ENCODE measurements at regions not wholly inside any gene's neighbourhood (a gene's known extent, or its start where the extent isn't known, plus 50 kb on each side); places are given as distances from the start of the nearest gene placed in this dataset.

DNA sequence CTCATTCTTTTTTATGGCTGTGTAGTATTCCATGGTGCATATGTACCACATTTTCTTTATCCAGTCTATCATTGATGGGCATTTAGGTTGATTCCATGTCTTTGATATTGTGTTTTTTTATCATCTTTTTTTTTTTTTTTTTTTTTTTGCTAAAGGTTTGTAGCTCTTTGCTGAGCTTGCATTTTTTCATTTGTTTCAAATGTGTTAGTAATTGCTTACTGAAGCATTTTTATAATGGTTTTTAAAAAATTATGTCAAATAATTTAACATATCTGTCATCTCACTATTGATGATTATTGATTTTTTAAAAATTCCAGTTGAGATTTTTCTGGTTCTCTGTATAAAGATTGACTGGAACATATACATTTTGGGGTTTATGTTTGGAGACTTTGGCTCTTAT is 934.6 kb downstream of the TUSC7 start:
- Histone ChIP-seq H3K9me3 (ENCODE audit: control insufficient read depth, low read length) (no peaks in the 10 kb centered on the region), H3K14ac (ENCODE audit: low read length in 2 of 2) (no peak overlapping the region), H2BK120ac (ENCODE audit: low read depth, low read length) (no peak overlapping the region), H3K18ac (ENCODE audit: low read depth in 1 of 2, low read length in 2 of 2) (no peak overlapping the region), H3K79me1 (replicated peaks; ENCODE audit: low read length, poor library complexity, severe bottlenecking) (no peaks in the 10 kb centered on the region), H3K23ac (ENCODE audit: low read length in 2 of 2) (no peak overlapping the region), H4K8ac (ENCODE audit: low read length) (no peak overlapping the region), H3K27me3 (ENCODE audit: control insufficient read depth in 1 of 2, insufficient read depth in 1 of 2, low read length in 2 of 2) (no peaks in the 10 kb centered on the region), H3K27ac (ENCODE audit: low read length, poor library complexity, severe bottlenecking) (no peak overlapping the region), H4K91ac (ENCODE audit: low read length) (no peak overlapping the region), H2AFZ (ENCODE audit: low read depth, low read length) (no peak overlapping the region), H3K4me2 (ENCODE audit: low read length, poor library complexity, severe bottlenecking) (no peak overlapping the region), H3K4ac (ENCODE audit: low read depth in 1 of 2, low read length in 2 of 2) (no peak overlapping the region), H3K4me1 (ENCODE audit: control insufficient read depth, insufficient read depth, low read depth, low read length) (no peaks in the 10 kb centered on the region), H2BK15ac (ENCODE audit: low read depth, poor library complexity, severe bottlenecking) (no peak overlapping the region), H3K36me3 (ENCODE audit: control insufficient read depth in 1 of 2, insufficient read depth in 2 of 2, low read depth in 1 of 2, low read length in 2 of 2) (no peaks in the 10 kb centered on the region), H3K4me3 (ENCODE audit: insufficient read depth in 1 of 2, low read depth in 1 of 2, low read length in 2 of 2) (no peak overlapping the region), H2BK5ac (ENCODE audit: low read depth, low read length, poor library complexity, severe bottlenecking) (no peak overlapping the region), H2BK12ac (ENCODE audit: low read length in 2 of 2) (no peak overlapping the region), H2AK5ac (ENCODE audit: low read length, severe bottlenecking) (no peak overlapping the region), H3K9ac (ENCODE audit: low read length) (no peak overlapping the region)
- DNase-seq, result no peak

- Histone ChIP-seq H3K36me3 (ENCODE audit: control insufficient read depth in 1 of 2, insufficient read depth in 2 of 2, low read depth in 1 of 2, low read length in 2 of 2) (no peaks in the 10 kb centered on the region), H3K9me3 (ENCODE audit: control insufficient read depth, low read length) (no peaks in the 10 kb centered on the region), H3K4ac (ENCODE audit: low read depth in 1 of 2, low read length in 2 of 2) (no peak overlapping the region), H3K14ac (ENCODE audit: low read length in 2 of 2) (no peak overlapping the region), H2BK12ac (ENCODE audit: low read length in 2 of 2) (no peak overlapping the region), H3K27ac (ENCODE audit: low read length, poor library complexity, severe bottlenecking) (no peak overlapping the region), H3K18ac (ENCODE audit: low read depth in 1 of 2, low read length in 2 of 2) (no peak overlapping the region), H2BK15ac (ENCODE audit: low read depth, poor library complexity, severe bottlenecking) (no peak overlapping the region), H2BK120ac (ENCODE audit: low read depth, low read length) (no peak overlapping the region), H3K23ac (ENCODE audit: low read length in 2 of 2) (no peak overlapping the region), H3K9ac (ENCODE audit: low read length) (no peak overlapping the region), H2AK5ac (ENCODE audit: low read length, severe bottlenecking) (no peak overlapping the region), H4K8ac (ENCODE audit: low read length) (no peak overlapping the region), H3K4me2 (ENCODE audit: low read length, poor library complexity, severe bottlenecking) (no peak overlapping the region), H2BK5ac (ENCODE audit: low read depth, low read length, poor library complexity, severe bottlenecking) (no peak overlapping the region), H3K4me1 (ENCODE audit: control insufficient read depth, insufficient read depth, low read depth, low read length) (no peaks in the 10 kb centered on the region), H3K4me3 (ENCODE audit: insufficient read depth in 1 of 2, low read depth in 1 of 2, low read length in 2 of 2) (no peak overlapping the region), H3K79me1 (replicated peaks; ENCODE audit: low read length, poor library complexity, severe bottlenecking) (no peaks in the 10 kb centered on the region), H4K91ac (ENCODE audit: low read length) (no peak overlapping the region), H3K27me3 (ENCODE audit: control insufficient read depth in 1 of 2, insufficient read depth in 1 of 2, low read length in 2 of 2) (no peaks in the 10 kb centered on the region), H2AFZ (ENCODE audit: low read depth, low read length) (no peak overlapping the region)
- DNase-seq, result peak; percentile 20
- WGBS, result 27% methylated on average over 1 of the region's 4 CpGs
These were observed 936.1 kb downstream of the TUSC7 start for GRCh38 chr3:117645561-117646242.

DNA sequence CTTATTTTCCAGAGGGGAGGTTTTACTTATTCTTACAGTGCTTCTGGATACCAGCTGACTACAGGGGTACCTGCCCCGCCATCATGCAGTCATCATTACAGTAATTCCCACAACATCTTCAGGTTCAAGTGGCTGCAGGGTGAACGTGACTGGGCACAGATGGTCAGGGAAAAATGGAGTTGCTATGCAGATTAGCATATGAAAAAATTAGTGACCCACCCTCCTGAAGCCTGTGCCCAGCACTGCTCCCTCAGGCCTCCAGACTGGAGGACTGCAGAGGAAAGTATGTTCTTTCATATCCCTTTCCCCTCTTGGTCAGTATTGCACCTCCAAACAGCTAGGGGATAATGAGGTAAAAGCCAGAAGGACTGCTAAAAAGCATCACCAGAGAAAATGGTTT is 937.9 kb downstream of the TUSC7 start:
- no peaks in the 10 kb centered on the region for H3K36me3 ChIP-seq (ENCODE audit: control insufficient read depth in 1 of 2, insufficient read depth in 2 of 2, low read depth in 1 of 2, low read length in 2 of 2)
- H3K4ac ChIP-seq (ENCODE audit: low read depth in 1 of 2, low read length in 2 of 2), result no peak overlapping the region
- no CpG with 5 or more reads among the region's 2 CpGs for WGBS
- H3K4me3 ChIP-seq (ENCODE audit: insufficient read depth in 1 of 2, low read depth in 1 of 2, low read length in 2 of 2), result no peak overlapping the region
- H4K91ac ChIP-seq (ENCODE audit: low read length), result no peak overlapping the region
- no peak overlapping the region for H2BK5ac ChIP-seq (ENCODE audit: low read depth, low read length, poor library complexity, severe bottlenecking)
- DNase-seq, result no peak
- H3K4me2 ChIP-seq (ENCODE audit: low read length, poor library complexity, severe bottlenecking), result no peak overlapping the region
- H3K23ac ChIP-seq (ENCODE audit: low read length in 2 of 2), result no peak overlapping the region
- no peak overlapping the region for H4K8ac ChIP-seq (ENCODE audit: low read length)
- H3K79me1 ChIP-seq (replicated peaks; ENCODE audit: low read length, poor library complexity, severe bottlenecking), result no peaks in the 10 kb centered on the region
- H2BK120ac ChIP-seq (ENCODE audit: low read depth, low read length), result no peak overlapping the region
- no peaks in the 10 kb centered on the region for H3K9me3 ChIP-seq (ENCODE audit: control insufficient read depth, low read length)
- no peaks in the 10 kb centered on the region for H3K4me1 ChIP-seq (ENCODE audit: control insufficient read depth, insufficient read depth, low read depth, low read length)
- no peak overlapping the region for H2BK15ac ChIP-seq (ENCODE audit: low read depth, poor library complexity, severe bottlenecking)
- no peak overlapping the region for H3K18ac ChIP-seq (ENCODE audit: low read depth in 1 of 2, low read length in 2 of 2)
- no peak overlapping the region for H3K27ac ChIP-seq (ENCODE audit: low read length, poor library complexity, severe bottlenecking)
- H2AK5ac ChIP-seq (ENCODE audit: low read length, severe bottlenecking), result no peak overlapping the region
- no peaks in the 10 kb centered on the region for H3K27me3 ChIP-seq (ENCODE audit: control insufficient read depth in 1 of 2, insufficient read depth in 1 of 2, low read length in 2 of 2)
- no peak overlapping the region for H2AFZ ChIP-seq (ENCODE audit: low read depth, low read length)
- H2BK12ac ChIP-seq (ENCODE audit: low read length in 2 of 2), result no peak overlapping the region
- no peak overlapping the region for H3K14ac ChIP-seq (ENCODE audit: low read length in 2 of 2)
- H3K9ac ChIP-seq (ENCODE audit: low read length), result no peak overlapping the region

DNA sequence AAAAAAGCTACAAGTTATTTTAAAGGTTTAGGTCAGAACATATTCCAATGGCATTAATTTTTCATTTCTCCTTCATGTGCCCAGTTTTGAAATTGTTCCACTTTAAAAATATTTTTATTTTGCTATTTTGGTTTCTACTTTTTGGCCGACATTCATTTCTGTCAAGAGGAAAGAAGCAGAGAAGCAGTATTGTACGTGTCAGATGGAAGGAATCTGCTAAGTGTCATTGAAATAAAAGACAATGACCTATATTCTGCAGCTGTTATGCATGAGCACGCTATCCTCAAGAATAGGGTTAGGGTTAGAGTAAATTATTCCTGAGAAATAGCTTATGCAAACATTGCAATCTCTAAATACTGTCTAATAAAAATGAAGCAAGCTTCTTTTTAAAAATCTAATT is 941.7 kb downstream of the TUSC7 start:
- H2BK120ac ChIP-seq (ENCODE audit: low read depth, low read length), result no peak overlapping the region
- H3K4me3 ChIP-seq (ENCODE audit: insufficient read depth in 1 of 2, low read depth in 1 of 2, low read length in 2 of 2), result no peak overlapping the region
- no peak overlapping the region for H3K4ac ChIP-seq (ENCODE audit: low read depth in 1 of 2, low read length in 2 of 2)
- H3K27me3 ChIP-seq (ENCODE audit: control insufficient read depth in 1 of 2, insufficient read depth in 1 of 2, low read length in 2 of 2), result no peaks in the 10 kb centered on the region
- no peak overlapping the region for H2BK15ac ChIP-seq (ENCODE audit: low read depth, poor library complexity, severe bottlenecking)
- no peak overlapping the region for H3K14ac ChIP-seq (ENCODE audit: low read length in 2 of 2)
- H3K27ac ChIP-seq (ENCODE audit: low read length, poor library complexity, severe bottlenecking), result no peak overlapping the region
- H3K23ac ChIP-seq (ENCODE audit: low read length in 2 of 2), result no peak overlapping the region
- H3K18ac ChIP-seq (ENCODE audit: low read depth in 1 of 2, low read length in 2 of 2), result no peak overlapping the region
- 92% methylated on average over 2 of the region's 3 CpGs for WGBS
- no peak overlapping the region for H4K8ac ChIP-seq (ENCODE audit: low read length)
- H2BK5ac ChIP-seq (ENCODE audit: low read depth, low read length, poor library complexity, severe bottlenecking), result no peak overlapping the region
- no peak overlapping the region for H2BK12ac ChIP-seq (ENCODE audit: low read length in 2 of 2)
- no peaks in the 10 kb centered on the region for H3K9me3 ChIP-seq (ENCODE audit: control insufficient read depth, low read length)
- no peaks in the 10 kb centered on the region for H3K79me1 ChIP-seq (replicated peaks; ENCODE audit: low read length, poor library complexity, severe bottlenecking)
- H3K4me2 ChIP-seq (ENCODE audit: low read length, poor library complexity, severe bottlenecking), result no peak overlapping the region
- H3K36me3 ChIP-seq (ENCODE audit: control insufficient read depth in 1 of 2, insufficient read depth in 2 of 2, low read depth in 1 of 2, low read length in 2 of 2), result no peaks in the 10 kb centered on the region
- no peak overlapping the region for H3K9ac ChIP-seq (ENCODE audit: low read length)
- H2AK5ac ChIP-seq (ENCODE audit: low read length, severe bottlenecking), result no peak overlapping the region
- H2AFZ ChIP-seq (ENCODE audit: low read depth, low read length), result no peak overlapping the region
- DNase-seq, result no peak
- H4K91ac ChIP-seq (ENCODE audit: low read length), result no peak overlapping the region
- H3K4me1 ChIP-seq (ENCODE audit: control insufficient read depth, insufficient read depth, low read depth, low read length), result no peaks in the 10 kb centered on the region

All from mesenchymal stem cell (in vitro differentiated cells and primary cell).